Fibroblast of pulmonary artery (primary cell): ENCODE measurements at regions not wholly inside any gene's neighbourhood (a gene's known extent, or its start where the extent isn't known, plus 50 kb on each side); places are given as distances from the start of the nearest gene placed in this dataset.

ENCODE experiments used
- DNase-seq: peaks from one replicate; pipeline ENCODE4 v3.0.0-alpha.2; 2010; ENCODE audit warnings: low read depth
- H3K4me3 ChIP-seq: replicated peaks from 2 replicates; pipeline ENCODE4 v1.5.1; 2011; ENCODE audit warnings: low read depth, mild to moderate bottlenecking, control low read depth, low read length, moderate library complexity
- TF ChIP-seq, protein P1 (sequence below): IDR thresholded peaks from 2 replicates; pipeline ENCODE4 v1.5.1; 2011; ENCODE audit warnings: mild to moderate bottlenecking, control low read depth, low read length, inconsistent platforms; ENCODE audit errors: missing control alignments

GRCh38 chr21:35232545-35233176 is 183.6 kb upstream of the RUNX1 start:
- no peak overlapping the region for H3K4me3 ChIP-seq
- TF ChIP-seq, protein P1, sequence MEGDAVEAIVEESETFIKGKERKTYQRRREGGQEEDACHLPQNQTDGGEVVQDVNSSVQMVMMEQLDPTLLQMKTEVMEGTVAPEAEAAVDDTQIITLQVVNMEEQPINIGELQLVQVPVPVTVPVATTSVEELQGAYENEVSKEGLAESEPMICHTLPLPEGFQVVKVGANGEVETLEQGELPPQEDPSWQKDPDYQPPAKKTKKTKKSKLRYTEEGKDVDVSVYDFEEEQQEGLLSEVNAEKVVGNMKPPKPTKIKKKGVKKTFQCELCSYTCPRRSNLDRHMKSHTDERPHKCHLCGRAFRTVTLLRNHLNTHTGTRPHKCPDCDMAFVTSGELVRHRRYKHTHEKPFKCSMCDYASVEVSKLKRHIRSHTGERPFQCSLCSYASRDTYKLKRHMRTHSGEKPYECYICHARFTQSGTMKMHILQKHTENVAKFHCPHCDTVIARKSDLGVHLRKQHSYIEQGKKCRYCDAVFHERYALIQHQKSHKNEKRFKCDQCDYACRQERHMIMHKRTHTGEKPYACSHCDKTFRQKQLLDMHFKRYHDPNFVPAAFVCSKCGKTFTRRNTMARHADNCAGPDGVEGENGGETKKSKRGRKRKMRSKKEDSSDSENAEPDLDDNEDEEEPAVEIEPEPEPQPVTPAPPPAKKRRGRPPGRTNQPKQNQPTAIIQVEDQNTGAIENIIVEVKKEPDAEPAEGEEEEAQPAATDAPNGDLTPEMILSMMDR, result no peak
- DNase-seq, result peak; percentile 83

GRCh38 chr21:35231090-35231489 is 182.0 kb upstream of the RUNX1 start:
- H3K4me3 ChIP-seq, result no peak overlapping the region
- DNase-seq, result no peak
- TF ChIP-seq, protein P1, result no peak

- TF ChIP-seq, protein P1, result no peak
- DNase-seq, result no peak
- no peak overlapping the region for H3K4me3 ChIP-seq
These were observed 180.2 kb upstream of the RUNX1 start for GRCh38 chr21:35229290-35229689.

DNA sequence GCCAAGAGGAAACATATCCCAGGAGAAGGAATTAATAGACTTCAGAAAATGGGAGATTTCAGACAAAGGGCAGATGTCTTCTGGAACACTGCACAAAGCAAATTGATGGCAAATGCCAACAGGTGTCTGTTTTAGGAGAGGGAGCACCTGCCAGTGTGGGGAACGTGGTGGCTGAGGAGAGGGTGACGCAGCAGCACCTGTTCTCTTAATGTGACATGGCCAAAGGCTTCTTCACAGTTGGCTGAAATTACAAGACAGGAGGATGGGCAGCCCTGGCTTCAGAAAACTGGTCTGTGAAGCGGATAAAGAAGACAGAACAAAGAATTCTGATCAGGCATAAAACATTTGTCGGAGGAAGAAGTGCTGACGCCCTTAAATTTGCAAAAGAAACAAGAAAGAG is 178.7 kb upstream of the RUNX1 start:
- no peak overlapping the region for H3K4me3 ChIP-seq
- no peak for DNase-seq
- TF ChIP-seq, protein P1, result no peak

DNA sequence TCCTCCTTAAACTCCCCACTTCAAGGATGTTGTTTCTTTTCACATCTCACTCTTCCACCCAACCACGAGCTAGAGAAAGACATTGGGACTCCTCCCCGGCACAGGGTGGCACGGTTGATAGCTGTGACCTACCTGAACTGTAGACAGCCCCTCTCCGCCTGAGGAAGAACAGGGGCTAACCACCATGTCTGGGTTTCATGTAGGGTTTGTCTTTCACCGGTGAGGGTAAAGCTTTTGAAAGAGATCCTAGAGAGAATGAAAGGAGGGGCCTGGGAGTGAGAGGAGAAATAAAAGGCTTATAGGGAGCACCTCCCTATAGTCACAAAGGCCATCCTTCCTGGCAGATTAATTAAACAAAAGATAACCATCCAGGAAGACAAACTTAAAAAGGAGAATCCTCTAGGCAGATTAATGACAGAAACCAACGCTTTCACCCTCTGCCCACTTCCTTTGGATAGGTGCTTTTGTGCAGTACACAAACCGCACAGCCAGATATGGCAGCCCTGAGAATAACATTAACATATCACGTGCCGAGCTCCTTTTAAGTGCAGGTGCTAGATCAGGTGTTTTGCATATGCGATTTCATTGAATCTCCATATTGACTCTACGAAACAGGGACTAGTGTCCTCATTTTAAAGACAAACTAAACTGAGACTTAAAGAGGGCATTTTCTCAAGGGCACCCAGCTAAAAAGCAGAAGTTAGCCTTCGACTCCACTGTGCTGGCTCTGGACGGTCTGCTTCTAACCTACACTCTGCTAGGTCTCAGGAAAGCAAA is 178.1 kb upstream of the RUNX1 start:
- no peak overlapping the region for H3K4me3 ChIP-seq
- no peak for DNase-seq

DNA sequence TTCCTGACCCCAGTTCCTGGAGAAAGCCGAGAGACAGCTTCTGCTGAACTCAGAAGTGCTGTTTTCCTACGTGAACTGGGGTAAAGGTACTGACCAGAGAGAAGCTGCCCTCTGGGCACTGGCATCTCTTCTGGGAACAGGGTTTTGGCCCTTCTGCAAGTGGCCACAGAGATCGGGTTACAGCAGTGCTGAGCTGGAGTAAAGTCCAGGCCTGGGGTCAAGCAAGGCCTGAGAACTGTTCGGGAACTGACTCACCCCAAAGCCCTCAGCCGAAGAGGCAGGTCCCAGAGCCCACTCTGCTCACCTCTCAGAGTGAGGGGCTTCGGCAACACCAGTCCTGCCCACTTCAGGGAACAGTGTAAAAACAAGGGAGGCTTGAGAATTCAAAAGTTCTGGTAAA is 177.2 kb upstream of the RUNX1 start:
- no peak overlapping the region for H3K4me3 ChIP-seq
- TF ChIP-seq, protein P1, result no peak
- no peak for DNase-seq

More for the DNA sequence above, 178.1 kb upstream of the RUNX1 start:
- TF ChIP-seq, protein P1, result no peak
